Upper lobe of left lung (tissue), 6 donors: ENCODE measurements at regions not wholly inside any gene's neighbourhood (a gene's known extent, or its start where the extent isn't known, plus 50 kb on each side); places are given as distances from the start of the nearest gene placed in this dataset.

Experiments
- ATAC-seq, 2 donors: fragments of 200-7000 bp; cut with Tn5 transposase; one replicate each; pipeline ENCODE4 v1.9.1; 2022; ENCODE audit warnings: mild to moderate bottlenecking in 2 of 2, moderate library complexity in 2 of 2; ENCODE audit not compliant: low FRiP score in 2 of 2
- DNase-seq, 2 donors: peaks; one replicate each; pipeline ENCODE4 v3.0.0-alpha.2; 2019 to 2020
- H3K27ac ChIP-seq, 4 donors: fragments of 200-600 bp; sonication (generic); one replicate each; pipeline ENCODE4 v1.5.1; 2016 to 2019
- H3K27me3 ChIP-seq, 4 donors: fragments of 200-600 bp; sonication (generic); one replicate each; pipeline ENCODE4 v1.5.1; 2017 to 2019
- H3K36me3 ChIP-seq, 4 donors: fragments of 200-600 bp; sonication (generic); one replicate each; pipeline ENCODE4 v1.5.1; 2016 to 2019
- H3K4me1 ChIP-seq, 4 donors: fragments of 200-600 bp; sonication (generic); one replicate each; pipeline ENCODE4 v1.5.1; 2018 to 2019
- H3K4me3 ChIP-seq, 4 donors: fragments of 200-600 bp; sonication (generic); one replicate each; pipeline ENCODE4 v1.5.1; 2017 to 2019; ENCODE audit warnings: mild to moderate bottlenecking in 2 of 4, moderate library complexity in 1 of 4
- H3K9me3 ChIP-seq, 4 donors: fragments of 200-600 bp; sonication (generic); one replicate each; pipeline ENCODE4 v1.5.1; 2018 to 2019
- CTCF ChIP-seq, 6 experiments: fragments of 450-650 bp in 4 of 6; fragments of 200-600 bp in 2 of 6; sonication (generic) in 2 of 6; IDR thresholded peaks; one replicate each; pipeline ENCODE4 v1.5.1; 2016 to 2019; ENCODE audit warnings: antibody characterized with exemption in 6 of 6
- EP300 ChIP-seq, 4 donors: sonication (generic); formaldehyde crosslinking; IDR thresholded peaks; one replicate each; pipeline ENCODE4 v1.5.1; 2017; ENCODE audit warnings: antibody characterized with exemption in 4 of 4, control low read depth in 2 of 4
- POLR2A ChIP-seq, 4 donors: fragments of 450-650 bp; IDR thresholded peaks; one replicate each; pipeline ENCODE4 v1.5.1; 2016 to 2017; ENCODE audit warnings: antibody characterized with exemption in 4 of 4, mild to moderate bottlenecking in 2 of 4
- POLR2AphosphoS5 ChIP-seq, 2 donors: sonication (generic); formaldehyde crosslinking; IDR thresholded peaks; one replicate each; pipeline ENCODE4 v1.5.1; 2017; ENCODE audit warnings: antibody characterized with exemption in 2 of 2
- WGBS, 2 donors: methylation state at CpG; one replicate each; pipeline ENCODE4 v1.1.5; 2017 to 2018; 5-methylcytosine and 5-hydroxymethylcytosine counted together
- donor health status: DM: no; HTN: no; CAD: no; lungs with moderate emphysema.
- donor health status: DM: no; HTN: yes; CAD: no; lungs with severe emphysema.

DNA sequence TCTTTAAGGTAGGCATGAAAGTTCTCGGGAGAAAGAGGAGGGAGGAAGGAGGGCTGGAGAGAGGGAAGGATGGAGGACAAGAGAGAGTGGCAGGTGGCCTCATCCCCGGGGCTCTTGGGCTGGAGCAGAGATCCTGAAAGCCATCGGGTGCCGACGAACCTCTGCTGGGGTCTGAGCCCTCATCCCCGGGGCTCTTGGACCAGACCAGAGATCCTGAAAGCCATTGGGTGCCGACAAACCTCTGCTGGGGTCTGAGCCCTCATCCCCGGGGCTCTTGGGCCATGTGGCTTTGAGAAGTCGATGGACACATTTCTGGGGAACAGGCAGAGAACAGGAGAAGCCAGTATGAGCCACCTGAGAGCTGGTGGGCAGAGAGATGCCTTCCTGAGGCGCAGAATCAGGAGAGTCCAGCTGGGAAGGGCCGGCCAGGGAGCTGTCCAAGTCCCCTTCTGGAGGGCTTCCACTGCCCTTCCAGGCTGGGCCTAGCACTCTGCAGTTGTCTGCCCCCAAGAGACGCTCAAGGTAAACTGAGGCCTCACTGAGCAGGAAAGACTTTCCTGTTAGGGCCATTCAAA lies 1398.1 kb downstream of the BRD1 start:
- TF ChIP-seq POLR2A (IDR thresholded peaks at IDR 0.05) (no peak), EP300 (IDR thresholded peaks at IDR 0.05) (no peak), CTCF (IDR thresholded peaks at IDR 0.05) (no peak), POLR2AphosphoS5 (IDR thresholded peaks at IDR 0.05) (no peak)
- 84 to 89% methylated on average over 8 to 10 of the region's 12 CpGs for WGBS, 2 donors

DNA sequence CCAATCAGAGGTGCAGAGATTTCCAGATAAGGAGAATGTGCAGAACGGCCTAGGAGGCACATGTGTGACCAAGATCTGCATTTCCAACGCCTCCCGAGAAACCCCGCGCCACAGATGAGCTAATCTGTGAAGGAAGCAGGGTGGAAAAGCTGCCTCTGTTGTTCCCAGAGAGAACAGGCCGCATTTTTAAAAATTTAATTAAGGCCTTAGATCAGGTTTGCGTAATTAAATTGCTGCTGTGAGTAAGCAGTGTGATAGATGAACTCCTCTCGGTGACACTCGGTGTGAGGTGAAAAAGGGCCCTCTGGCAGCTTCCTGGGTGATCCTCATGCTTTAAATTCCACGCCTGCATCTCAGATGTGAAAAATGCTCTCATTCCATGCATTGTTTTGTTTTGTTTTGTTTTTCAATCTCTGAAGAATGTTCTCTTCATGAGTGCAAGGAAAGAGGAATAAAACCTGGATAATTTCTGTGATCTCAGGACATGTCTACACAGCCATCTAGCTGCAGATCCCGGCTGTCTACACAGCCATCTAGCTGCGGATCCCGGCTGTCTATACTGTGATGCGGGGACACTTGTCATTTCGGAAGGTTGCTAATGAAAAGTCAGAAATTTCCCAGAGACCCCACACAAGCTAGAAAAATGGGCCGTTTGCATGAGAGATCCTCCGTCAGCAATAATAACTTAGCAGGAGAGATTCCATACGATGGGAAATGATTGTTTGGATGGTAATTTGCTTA lies 1398.9 kb downstream of the BRD1 start:
- no peak for ATAC-seq
- Histone ChIP-seq H3K36me3 (no peaks in the 10 kb centered on the region), H3K4me1 (no peaks in the 10 kb centered on the region), H3K27ac (no peak overlapping the region), H3K9me3 (no peaks in the 10 kb centered on the region), H3K27me3 (no peaks in the 10 kb centered on the region), H3K4me3 (no peak overlapping the region)
- 80 to 88% methylated on average over 18 of the region's 18 CpGs for WGBS, 2 donors
- TF ChIP-seq POLR2AphosphoS5 (IDR thresholded peaks at IDR 0.05) (no peak), EP300 (IDR thresholded peaks at IDR 0.05) (no peak), CTCF (IDR thresholded peaks at IDR 0.05) (no peak), POLR2A (IDR thresholded peaks at IDR 0.05) (no peak)
- no peak for DNase-seq

More for the DNA sequence above, 1398.1 kb downstream of the BRD1 start:
- H3K4me3 ChIP-seq, result no peak overlapping the region
- ATAC-seq (no peak), DNase-seq (no peak)
- no peaks in the 10 kb centered on the region for H3K27me3 ChIP-seq
- H3K27ac ChIP-seq, result no peak overlapping the region
- no peaks in the 10 kb centered on the region for H3K9me3 ChIP-seq
- H3K36me3 ChIP-seq, result no peaks in the 10 kb centered on the region
- H3K4me1 ChIP-seq, result no peaks in the 10 kb centered on the region

- DNase-seq, result peak in 1 of 2 donors; percentile 54
- TF ChIP-seq CTCF (IDR thresholded peaks at IDR 0.05) (no peak), POLR2AphosphoS5 (IDR thresholded peaks at IDR 0.05) (no peak), EP300 (IDR thresholded peaks at IDR 0.05) (no peak), POLR2A (IDR thresholded peaks at IDR 0.05) (no peak)
- no peaks in the 10 kb centered on the region for H3K4me1 ChIP-seq
- no peaks in the 10 kb centered on the region for H3K27me3 ChIP-seq
- ATAC-seq, result no peak
- 84% methylated on average over 15 of the region's 15 CpGs; no CpG with 5 or more reads in 1 of the 2 donors for WGBS, 2 donors
- no peaks in the 10 kb centered on the region for H3K9me3 ChIP-seq
- H3K27ac ChIP-seq, result no peak overlapping the region
- H3K4me3 ChIP-seq, result no peak overlapping the region
- H3K36me3 ChIP-seq, result no peaks in the 10 kb centered on the region
Measured at GRCh38 chr22:48427731-48428211, 1399.9 kb downstream of the BRD1 start.

DNA sequence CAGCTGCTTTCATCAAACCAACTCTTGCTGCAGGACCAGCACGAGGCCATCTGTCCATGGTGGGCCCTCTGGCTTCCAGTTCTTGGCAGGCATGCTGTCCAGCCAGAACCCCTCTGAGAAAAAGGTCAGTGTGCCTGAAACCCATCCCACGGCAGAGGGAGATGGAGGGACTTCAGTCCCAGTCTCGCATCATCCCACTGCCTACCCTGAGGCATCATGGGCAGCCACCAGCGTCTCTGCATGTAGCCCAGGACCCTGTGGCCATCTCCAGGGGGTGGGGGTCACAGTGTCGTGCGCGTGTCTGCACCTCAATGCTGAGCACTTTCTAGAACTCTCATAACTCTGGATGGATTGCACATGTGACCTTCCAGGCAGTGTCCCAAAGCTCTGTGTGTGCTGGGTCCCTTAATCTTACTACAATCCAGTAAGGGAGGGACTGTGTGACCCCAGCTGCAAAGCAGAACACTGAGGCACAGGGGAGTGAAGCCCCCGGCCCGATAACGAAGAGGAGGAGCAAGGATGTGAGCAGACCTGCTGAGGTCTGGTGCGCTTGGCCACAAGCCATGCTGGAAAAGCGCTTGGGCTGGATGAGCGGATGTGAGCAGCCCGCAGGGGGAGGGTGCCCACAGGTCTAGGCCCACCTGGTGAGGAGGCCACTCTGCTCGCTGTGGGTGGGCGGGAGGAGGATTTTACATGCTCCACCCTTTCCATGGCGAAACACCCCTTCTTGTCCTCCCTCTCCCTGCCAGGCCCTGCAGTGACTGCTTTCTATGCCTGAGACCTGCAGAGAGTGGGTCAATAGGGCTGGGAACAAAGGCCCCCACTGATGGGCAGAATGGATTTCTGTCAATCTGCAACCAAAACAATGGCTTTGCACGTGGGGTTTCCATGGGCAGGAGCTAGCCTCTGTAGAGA lies 1401.0 kb downstream of the BRD1 start:
- Histone ChIP-seq H3K27ac (no peak overlapping the region), H3K36me3 (no peaks in the 10 kb centered on the region), H3K9me3 (no peaks in the 10 kb centered on the region), H3K4me1 (no peaks in the 10 kb centered on the region), H3K4me3 (no peak overlapping the region), H3K27me3 (no peaks in the 10 kb centered on the region)
- no peak for ATAC-seq
- TF ChIP-seq POLR2AphosphoS5 (IDR thresholded peaks at IDR 0.05) (no peak), POLR2A (IDR thresholded peaks at IDR 0.05) (no peak), CTCF (IDR thresholded peaks at IDR 0.05) (no peak), EP300 (IDR thresholded peaks at IDR 0.05) (no peak)
- WGBS, 2 donors, result 83 to 91% methylated on average over 13 to 18 of the region's 18 CpGs
- DNase-seq, result no peak
